SW480 (cell line): ENCODE measurements at regions not wholly inside any gene's neighbourhood (a gene's known extent, or its start where the extent isn't known, plus 50 kb on each side); places are given as distances from the start of the nearest gene placed in this dataset.

Experiments used
- DNase-seq: peaks from one replicate; pipeline ENCODE4 v3.0.0-alpha.2; 2016; ENCODE audit warnings: low spot score

DNA sequence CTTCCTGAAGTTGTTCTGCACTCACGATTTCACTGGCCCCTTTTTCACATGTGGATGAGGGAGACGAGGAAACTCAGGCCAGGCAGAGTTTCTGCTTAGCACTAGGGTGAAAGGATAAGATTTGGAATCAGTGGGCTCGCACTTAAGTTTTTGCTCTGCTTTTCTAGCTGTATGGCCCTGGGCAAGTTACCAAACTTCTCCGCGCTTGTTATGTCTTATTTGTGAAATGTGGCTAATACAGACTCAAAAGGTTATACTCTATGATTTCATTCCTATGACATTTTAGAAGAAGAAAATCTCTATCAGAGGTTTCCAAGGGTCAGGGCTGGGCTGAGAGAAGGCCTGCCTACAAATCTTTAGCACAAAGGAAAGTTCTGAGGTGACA is 191.9 kb upstream of the LRIG1 start:
- no peak for DNase-seq

GRCh38 chr3:66693461-66694031 is 192.7 kb upstream of the LRIG1 start:
- no peak for DNase-seq

DNA sequence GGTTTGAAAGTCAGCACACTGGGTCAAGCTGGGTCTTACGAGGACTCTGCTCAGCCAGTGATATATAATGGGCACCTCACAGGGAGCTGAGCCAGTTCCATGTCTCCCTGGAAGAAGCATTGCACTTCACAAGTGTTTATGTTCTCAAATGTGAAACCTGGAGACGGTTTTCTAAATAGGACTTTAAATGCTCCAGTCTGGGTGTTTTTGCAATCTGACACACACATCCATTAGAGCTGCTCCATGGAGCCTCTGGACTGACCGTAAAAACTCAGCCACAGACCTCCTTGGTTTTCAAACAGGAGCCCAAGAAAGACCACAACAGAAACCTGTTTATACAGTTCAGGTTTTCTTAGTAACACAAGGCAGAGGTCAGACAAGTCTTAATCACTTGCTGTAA is 201.3 kb upstream of the LRIG1 start:
- no peak for DNase-seq

- DNase-seq, result no peak
Measured at GRCh38 chr3:66703501-66703900, 202.7 kb upstream of the LRIG1 start.

DNA sequence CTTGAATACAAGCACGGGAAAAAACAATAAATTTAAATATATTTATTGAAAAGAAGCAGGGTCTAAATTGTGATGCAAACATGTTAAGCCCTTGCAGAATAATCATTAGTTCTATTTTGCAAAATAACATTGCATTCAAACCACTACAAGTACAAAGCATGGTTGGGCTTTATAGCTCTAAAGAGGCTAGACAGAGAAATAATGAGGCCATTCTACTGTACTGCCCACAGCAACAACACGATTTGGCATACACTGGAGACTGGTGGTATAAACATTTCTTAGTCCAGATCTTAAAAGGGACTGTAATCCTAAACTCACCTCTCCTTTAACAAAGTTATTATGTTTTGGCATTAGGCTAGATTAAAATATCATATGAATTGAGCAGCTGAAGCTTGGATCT is 204.3 kb upstream of the LRIG1 start:
- DNase-seq, result no peak

DNA sequence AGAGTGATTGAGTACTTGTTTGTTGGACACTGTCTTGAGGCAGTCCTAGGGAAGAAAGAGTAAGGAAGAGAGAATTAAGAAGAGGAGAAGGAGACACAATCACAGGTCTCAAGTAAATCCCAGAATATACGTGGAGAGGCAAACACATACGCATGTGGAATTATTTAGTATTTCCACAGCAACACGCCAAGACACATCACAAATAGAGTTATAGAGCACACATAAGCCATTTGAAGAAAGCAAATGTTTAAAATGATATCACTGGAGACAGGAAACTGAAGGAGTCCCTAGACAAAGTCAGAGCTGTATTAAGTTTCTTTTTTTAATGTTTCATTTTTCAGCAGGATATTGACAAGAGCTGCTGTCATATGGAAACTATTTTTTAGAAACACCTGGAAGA is 206.1 kb upstream of the LRIG1 start:
- no peak for DNase-seq

GRCh38 chr3:66709532-66709931 is 208.7 kb upstream of the LRIG1 start:
- DNase-seq, result no peak

DNA sequence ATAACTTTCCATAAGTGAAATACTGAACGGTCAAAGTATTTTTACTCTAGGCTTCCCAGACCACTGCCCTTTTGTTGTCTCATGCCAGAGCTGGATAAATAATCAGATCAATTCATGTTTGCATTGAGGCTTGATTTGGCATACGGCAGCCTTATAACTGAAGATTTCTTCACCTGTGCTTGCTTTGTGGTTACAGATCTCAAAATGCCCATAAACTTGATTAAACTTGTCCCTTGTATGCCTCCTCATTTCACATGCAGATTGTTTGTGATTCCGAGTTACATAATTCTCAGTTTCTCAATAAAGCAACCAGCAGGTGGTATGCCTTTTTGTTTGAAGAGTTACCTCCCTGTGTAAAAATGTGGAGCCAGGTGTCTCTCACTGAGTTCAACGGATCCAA is 211.4 kb upstream of the LRIG1 start:
- no peak for DNase-seq

DNA sequence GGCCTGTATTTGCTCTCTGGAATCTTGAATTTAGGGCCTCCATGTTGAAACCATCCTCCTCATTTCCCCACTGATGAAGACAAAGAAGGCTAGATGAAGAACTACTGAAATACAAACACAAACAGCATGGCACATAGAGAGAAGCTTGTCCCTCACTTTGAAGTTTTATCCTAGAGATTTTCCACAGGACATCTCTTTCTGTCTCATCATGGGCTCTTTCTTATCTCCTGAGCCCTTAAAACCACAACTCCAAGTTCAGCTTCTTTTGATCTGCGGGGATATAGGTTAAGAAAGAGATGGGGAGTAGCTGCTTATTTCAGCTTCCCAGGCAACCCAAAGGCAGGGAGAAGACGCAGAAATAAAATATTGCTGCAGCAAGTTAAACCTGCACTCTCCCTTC is 213.1 kb upstream of the LRIG1 start:
- DNase-seq, result no peak

- no peak for DNase-seq
Measured at GRCh38 chr3:66715806-66716205, 215.0 kb upstream of the LRIG1 start.

DNA sequence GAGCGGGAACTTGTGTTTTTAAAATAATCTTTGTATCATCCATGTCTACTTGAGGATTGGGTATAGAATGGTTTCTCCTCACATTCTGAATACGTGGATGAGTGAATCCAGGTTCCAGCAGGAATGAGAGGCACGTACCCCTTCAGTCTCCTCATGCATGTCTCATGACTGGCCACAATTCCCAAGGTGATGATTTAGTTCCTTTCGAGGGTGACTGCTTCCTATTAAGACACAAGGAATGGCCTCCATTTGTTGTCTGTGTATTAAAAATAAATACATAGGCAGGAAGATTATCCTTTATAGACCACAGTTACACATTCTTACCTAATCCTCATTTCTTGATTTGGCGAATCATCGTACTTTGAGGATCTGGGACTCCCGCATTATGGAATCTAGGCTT is 217.0 kb upstream of the LRIG1 start:
- no peak for DNase-seq

DNA sequence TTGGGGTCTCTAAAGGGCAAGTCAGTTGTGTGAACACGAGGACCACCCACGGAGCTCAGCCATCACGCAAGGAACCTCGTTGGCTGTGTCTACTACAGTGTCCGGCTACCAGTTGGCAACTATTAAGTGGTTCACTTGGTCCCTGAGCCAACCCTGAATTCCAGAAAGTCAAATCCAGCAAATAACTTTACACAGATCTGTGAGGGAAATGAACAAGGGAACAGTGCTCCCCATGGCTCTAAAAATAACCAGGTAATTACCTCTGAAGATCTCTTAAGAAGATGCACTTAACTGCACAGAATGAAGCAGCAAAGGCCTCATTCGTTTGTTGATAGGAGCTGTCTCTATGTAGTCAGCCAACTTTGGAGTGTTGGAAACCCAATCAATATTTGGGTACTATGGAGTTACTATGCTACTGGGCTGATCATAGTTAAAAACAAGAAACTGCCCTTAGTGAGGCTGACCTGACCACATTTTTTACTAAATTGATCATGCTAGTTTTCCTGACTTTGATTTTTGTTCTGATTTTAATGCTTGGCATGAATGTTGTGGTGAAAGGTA is 219.1 kb upstream of the LRIG1 start:
- no peak for DNase-seq

DNA sequence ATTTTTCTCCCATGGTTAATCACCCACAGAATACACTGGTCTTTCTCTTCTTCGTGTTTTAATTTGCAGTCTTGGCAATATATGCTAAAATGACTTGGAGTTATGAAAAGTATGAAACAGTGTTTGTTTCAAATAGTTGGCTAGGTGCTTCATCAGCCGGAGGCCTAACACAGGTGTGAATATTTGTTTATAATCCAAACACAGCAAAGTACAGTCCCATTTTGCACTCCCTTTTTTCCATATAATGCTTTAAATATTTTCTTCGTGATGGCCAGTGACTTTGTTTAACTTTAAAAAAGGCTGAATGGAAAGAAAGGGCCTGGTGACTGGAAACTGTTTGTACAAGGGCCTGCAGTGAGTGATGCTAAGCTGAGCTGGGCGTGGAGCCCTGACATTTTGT is 219.7 kb upstream of the LRIG1 start:
- no peak for DNase-seq

DNA sequence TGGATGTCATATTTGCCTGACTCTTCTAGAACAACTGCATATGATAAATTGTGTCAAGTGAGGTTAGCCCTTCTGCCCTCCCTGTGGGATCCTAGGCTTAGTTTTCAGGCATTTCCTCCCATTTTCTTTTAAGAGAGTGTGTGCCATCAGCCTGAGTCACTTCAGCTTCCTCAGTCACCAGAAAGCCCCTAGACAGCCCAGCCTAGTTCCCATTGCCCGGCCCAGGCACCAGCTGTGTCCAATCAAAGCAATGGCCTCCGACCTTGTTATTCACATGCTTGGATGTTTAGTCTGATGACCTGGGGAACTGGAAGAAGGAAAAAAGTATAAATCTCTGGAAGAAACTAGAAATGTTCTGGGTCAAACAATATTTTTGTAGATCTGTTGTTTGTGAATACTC is 221.9 kb upstream of the LRIG1 start:
- DNase-seq, result no peak

DNA sequence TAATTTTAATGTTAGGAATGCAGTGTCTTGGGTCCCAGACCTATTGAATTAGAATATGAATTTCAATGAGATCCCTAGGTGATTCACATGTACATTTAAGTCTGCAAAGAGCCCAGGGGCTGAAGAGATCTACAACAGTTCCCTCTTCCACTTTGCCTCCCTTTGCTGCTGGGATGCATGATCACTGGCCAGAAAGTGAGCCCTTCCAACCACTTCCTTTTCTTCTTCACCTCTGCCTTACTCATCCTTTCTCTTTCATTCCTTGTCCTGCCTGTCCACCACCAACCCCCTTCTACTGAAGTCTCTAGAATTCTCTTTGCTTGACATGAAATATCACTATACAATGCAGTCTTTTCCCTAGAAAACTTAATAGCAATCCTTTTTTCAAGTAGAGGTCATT is 222.4 kb upstream of the LRIG1 start:
- DNase-seq, result no peak

GRCh38 chr3:66729687-66730393 is 229.0 kb upstream of the LRIG1 start:
- no peak for DNase-seq

- no peak for DNase-seq
Measured at GRCh38 chr3:66738625-66739365, 238.0 kb upstream of the LRIG1 start.

- no peak for DNase-seq
Measured at GRCh38 chr3:66740260-66740659, 239.4 kb upstream of the LRIG1 start.

- DNase-seq, result no peak
Measured at GRCh38 chr3:66744521-66744920, 243.7 kb upstream of the LRIG1 start.

GRCh38 chr3:66744986-66745385 is 244.2 kb upstream of the LRIG1 start:
- no peak for DNase-seq

- DNase-seq, result no peak
Measured at GRCh38 chr3:66747261-66747660, 246.4 kb upstream of the LRIG1 start.

DNA sequence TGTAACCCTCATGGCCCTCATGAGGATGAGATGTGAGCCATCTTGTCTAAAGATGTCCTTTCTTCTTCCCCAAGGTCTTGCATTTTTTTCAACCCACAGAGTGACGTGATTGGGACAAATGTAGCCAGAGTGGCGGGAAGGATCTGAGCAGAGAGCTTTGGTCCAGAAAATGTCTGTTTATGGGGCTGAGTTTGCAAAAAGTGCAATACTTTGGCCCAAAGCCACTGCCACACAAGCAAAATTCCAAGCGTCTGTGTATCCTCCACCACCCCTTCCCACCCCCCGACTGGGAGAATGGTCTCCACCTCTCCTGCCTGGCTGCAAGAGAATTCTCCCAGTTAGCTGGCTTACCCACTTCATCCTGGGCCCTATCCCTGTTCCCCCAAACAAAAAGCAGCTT is 246.9 kb upstream of the LRIG1 start:
- DNase-seq, result no peak

GRCh38 chr3:66748175-66748876 is 247.5 kb upstream of the LRIG1 start:
- DNase-seq, result no peak
